ENCODE measurements at regions not wholly inside any gene's neighbourhood (a gene's known extent, or its start where the extent isn't known, plus 50 kb on each side); places are given as distances from the start of the nearest gene placed in this dataset.

GRCh38 chr14:85106506-85106905 is 423.4 kb upstream of the FLRT2 start:
- Mint-ChIP-seq H3K9me3 (peaks cover 2 to 12% of the 10 kb centered on the region in 2 donors), H3K27ac (no peak overlapping the region), H3K4me1 (ENCODE audit: low read depth) (no peaks in the 10 kb centered on the region), H3K36me3 (ENCODE audit: insufficient read depth in 2 of 2) (peaks cover 0 to 3% of the 10 kb centered on the region in 2 donors), H3K27me3 (ENCODE audit: low read depth) (no peaks in the 10 kb centered on the region), H3K4me3 (no peak overlapping the region)
- no peak for ATAC-seq (replicated peaks in 1 of 2)
- no peak for DNase-seq

- Mint-ChIP-seq H3K9me3 (peaks cover 13 to 16% of the 10 kb centered on the region in 2 donors), H3K4me1 (ENCODE audit: low read depth) (no peaks in the 10 kb centered on the region), H3K4me3 (no peak overlapping the region), H3K36me3 (ENCODE audit: insufficient read depth in 2 of 2) (peaks cover 3 to 5% of the 10 kb centered on the region in 2 donors), H3K27ac (no peak overlapping the region), H3K27me3 (ENCODE audit: low read depth) (no peaks in the 10 kb centered on the region)
- DNase-seq = no peak
- ATAC-seq (replicated peaks in 1 of 2) = no peak
Measured at GRCh38 chr14:85112762-85113161, 417.2 kb upstream of the FLRT2 start.

- Mint-ChIP-seq H3K4me3 (no peak overlapping the region), H3K9me3 (peaks cover 13 to 15% of the 10 kb centered on the region in 2 donors), H3K27ac (no peak overlapping the region), H3K4me1 (ENCODE audit: low read depth) (no peaks in the 10 kb centered on the region), H3K27me3 (ENCODE audit: low read depth) (no peaks in the 10 kb centered on the region), H3K36me3 (ENCODE audit: insufficient read depth in 2 of 2) (peaks cover 3 to 5% of the 10 kb centered on the region in 2 donors)
- DNase-seq (no peak), ATAC-seq (replicated peaks in 1 of 2) (no peak)
Measured at GRCh38 chr14:85115921-85116320, 414.0 kb upstream of the FLRT2 start.

GRCh38 chr14:85118274-85118673 is 411.7 kb upstream of the FLRT2 start:
- Mint-ChIP-seq H3K27me3 (ENCODE audit: low read depth) (no peaks in the 10 kb centered on the region), H3K36me3 (ENCODE audit: insufficient read depth in 2 of 2) (peaks cover 1 to 2% of the 10 kb centered on the region in 2 donors), H3K4me1 (ENCODE audit: low read depth) (no peaks in the 10 kb centered on the region), H3K9me3 (peaks cover 4 to 7% of the 10 kb centered on the region in 2 donors), H3K27ac (no peak overlapping the region), H3K4me3 (no peak overlapping the region)
- DNase-seq (no peak), ATAC-seq (replicated peaks in 1 of 2) (no peak)

GRCh38 chr14:85122690-85123089 is 407.3 kb upstream of the FLRT2 start:
- ATAC-seq (replicated peaks in 1 of 2) = no peak
- Mint-ChIP-seq H3K9me3 (peaks cover 7 to 9% of the 10 kb centered on the region in 2 donors), H3K27me3 (ENCODE audit: low read depth) (no peaks in the 10 kb centered on the region), H3K36me3 (ENCODE audit: insufficient read depth in 2 of 2) (no peaks in the 10 kb centered on the region), H3K4me1 (ENCODE audit: low read depth) (no peaks in the 10 kb centered on the region), H3K27ac (no peak overlapping the region), H3K4me3 (no peak overlapping the region)
- DNase-seq = no peak

- H3K4me3 Mint-ChIP-seq = no peak overlapping the region
- H3K27me3 Mint-ChIP-seq (ENCODE audit: low read depth) = no peaks in the 10 kb centered on the region
- DNase-seq (no peak), ATAC-seq (replicated peaks in 1 of 2) (no peak)
- no peaks in the 10 kb centered on the region for H3K4me1 Mint-ChIP-seq (ENCODE audit: low read depth)
- H3K9me3 Mint-ChIP-seq = peaks cover 6 to 9% of the 10 kb centered on the region in 2 donors
- no peaks in the 10 kb centered on the region for H3K36me3 Mint-ChIP-seq (ENCODE audit: insufficient read depth in 2 of 2)
- no peak overlapping the region for H3K27ac Mint-ChIP-seq
Measured at GRCh38 chr14:85123755-85124154, 406.2 kb upstream of the FLRT2 start.

GRCh38 chr14:85124631-85125290 is 405.2 kb upstream of the FLRT2 start:
- H3K36me3 Mint-ChIP-seq (ENCODE audit: insufficient read depth in 2 of 2) = no peaks in the 10 kb centered on the region
- ATAC-seq (replicated peaks in 1 of 2) (no peak), DNase-seq (no peak)
- H3K4me1 Mint-ChIP-seq (ENCODE audit: low read depth) = no peaks in the 10 kb centered on the region
- no peak overlapping the region for H3K27ac Mint-ChIP-seq
- no peaks in the 10 kb centered on the region for H3K27me3 Mint-ChIP-seq (ENCODE audit: low read depth)
- no peak overlapping the region for H3K4me3 Mint-ChIP-seq
- peaks cover 4 to 9% of the 10 kb centered on the region in 2 donors for H3K9me3 Mint-ChIP-seq

- no peaks in the 10 kb centered on the region for H3K36me3 Mint-ChIP-seq (ENCODE audit: insufficient read depth in 2 of 2)
- H3K27me3 Mint-ChIP-seq (ENCODE audit: low read depth) = no peaks in the 10 kb centered on the region
- H3K27ac Mint-ChIP-seq = no peak overlapping the region
- H3K4me3 Mint-ChIP-seq = no peak overlapping the region
- peaks cover 4 to 9% of the 10 kb centered on the region in 2 donors for H3K9me3 Mint-ChIP-seq
- no peak for ATAC-seq (replicated peaks in 1 of 2)
- no peak for DNase-seq
- no peaks in the 10 kb centered on the region for H3K4me1 Mint-ChIP-seq (ENCODE audit: low read depth)
Measured at GRCh38 chr14:85125291-85125670, 404.7 kb upstream of the FLRT2 start.

GRCh38 chr14:85129921-85130320 is 400.0 kb upstream of the FLRT2 start:
- H3K27ac Mint-ChIP-seq = no peak overlapping the region
- H3K36me3 Mint-ChIP-seq (ENCODE audit: insufficient read depth in 2 of 2) = no peaks in the 10 kb centered on the region
- H3K4me3 Mint-ChIP-seq = no peak overlapping the region
- peaks cover 4 to 6% of the 10 kb centered on the region in 2 donors for H3K9me3 Mint-ChIP-seq
- no peak for ATAC-seq (replicated peaks in 1 of 2)
- no peaks in the 10 kb centered on the region for H3K27me3 Mint-ChIP-seq (ENCODE audit: low read depth)
- no peaks in the 10 kb centered on the region for H3K4me1 Mint-ChIP-seq (ENCODE audit: low read depth)
- no peak for DNase-seq

- peaks cover 5 to 8% of the 10 kb centered on the region in 2 donors for H3K9me3 Mint-ChIP-seq
- H3K36me3 Mint-ChIP-seq (ENCODE audit: insufficient read depth in 2 of 2) = no peaks in the 10 kb centered on the region
- H3K4me1 Mint-ChIP-seq (ENCODE audit: low read depth) = no peaks in the 10 kb centered on the region
- ATAC-seq (replicated peaks in 1 of 2) (no peak), DNase-seq (no peak)
- H3K27ac Mint-ChIP-seq = no peak overlapping the region
- no peaks in the 10 kb centered on the region for H3K27me3 Mint-ChIP-seq (ENCODE audit: low read depth)
- no peak overlapping the region for H3K4me3 Mint-ChIP-seq
Measured at GRCh38 chr14:85131226-85131922, 398.6 kb upstream of the FLRT2 start.

GRCh38 chr14:85142982-85143381 is 387.0 kb upstream of the FLRT2 start:
- Mint-ChIP-seq H3K27ac (no peak overlapping the region), H3K4me1 (ENCODE audit: low read depth) (no peaks in the 10 kb centered on the region), H3K9me3 (peaks cover 2% of the 10 kb centered on the region in 2 donors), H3K27me3 (ENCODE audit: low read depth) (no peaks in the 10 kb centered on the region), H3K4me3 (no peak overlapping the region), H3K36me3 (ENCODE audit: insufficient read depth in 2 of 2) (no peaks in the 10 kb centered on the region)
- no peak for DNase-seq
- no peak for ATAC-seq (replicated peaks in 1 of 2)

- H3K4me1 Mint-ChIP-seq (ENCODE audit: low read depth) = no peaks in the 10 kb centered on the region
- peaks cover 0 to 1% of the 10 kb centered on the region in 2 donors for H3K36me3 Mint-ChIP-seq (ENCODE audit: insufficient read depth in 2 of 2)
- H3K27me3 Mint-ChIP-seq (ENCODE audit: low read depth) = no peaks in the 10 kb centered on the region
- ATAC-seq (replicated peaks in 1 of 2) (no peak), DNase-seq (no peak)
- no peak overlapping the region for H3K27ac Mint-ChIP-seq
- peaks cover 0 to 2% of the 10 kb centered on the region in 2 donors for H3K9me3 Mint-ChIP-seq
- no peak overlapping the region for H3K4me3 Mint-ChIP-seq
Measured at GRCh38 chr14:85146779-85147178, 383.2 kb upstream of the FLRT2 start.

GRCh38 chr14:85150166-85150565 is 379.8 kb upstream of the FLRT2 start:
- H3K9me3 Mint-ChIP-seq = peaks cover 0 to 5% of the 10 kb centered on the region in 2 donors
- H3K4me1 Mint-ChIP-seq (ENCODE audit: low read depth) = no peaks in the 10 kb centered on the region
- H3K27me3 Mint-ChIP-seq (ENCODE audit: low read depth) = no peaks in the 10 kb centered on the region

GRCh38 chr14:85154714-85155113 is 375.2 kb upstream of the FLRT2 start:
- Mint-ChIP-seq H3K9me3 (peaks cover 2 to 5% of the 10 kb centered on the region in 2 donors), H3K4me3 (no peak overlapping the region), H3K27ac (no peak overlapping the region), H3K36me3 (ENCODE audit: insufficient read depth in 2 of 2) (no peaks in the 10 kb centered on the region), H3K4me1 (ENCODE audit: low read depth) (no peaks in the 10 kb centered on the region), H3K27me3 (ENCODE audit: low read depth) (no peaks in the 10 kb centered on the region)
- no peak for DNase-seq
- ATAC-seq (replicated peaks in 1 of 2) = no peak

More at GRCh38 chr14:85150166-85150565, 379.8 kb upstream of the FLRT2 start:
- DNase-seq = no peak
- Mint-ChIP-seq H3K4me3 (no peak overlapping the region), H3K27ac (no peak overlapping the region), H3K36me3 (ENCODE audit: insufficient read depth in 2 of 2) (peaks cover 0 to 1% of the 10 kb centered on the region in 2 donors)
- no peak for ATAC-seq (replicated peaks in 1 of 2)

Measured in activated T-cell treated with anti-CD3 and anti-CD28 coated beads, Interleukin-2, amount 50 U/mL, for 72 hours (primary cell).